Renal cortex interstitium (tissue), 11 donors: ENCODE measurements at regions not wholly inside any gene's neighbourhood (a gene's known extent, or its start where the extent isn't known, plus 50 kb on each side); places are given as distances from the start of the nearest gene placed in this dataset.
"Not testable (repeated sequence)": the region's sequence is repeated elsewhere in the genome, so short reads cannot be mapped to it uniquely, and the experiment has no call there.

ENCODE experiments used
- DNase-seq, 11 donors: peaks; one replicate each; pipeline ENCODE4 v3.0.0-alpha.2; 2013; ENCODE audit warnings: low read depth in 9 of 11, low spot score in 4 of 11; ENCODE audit errors: extremely low read depth in 1 of 11

DNA sequence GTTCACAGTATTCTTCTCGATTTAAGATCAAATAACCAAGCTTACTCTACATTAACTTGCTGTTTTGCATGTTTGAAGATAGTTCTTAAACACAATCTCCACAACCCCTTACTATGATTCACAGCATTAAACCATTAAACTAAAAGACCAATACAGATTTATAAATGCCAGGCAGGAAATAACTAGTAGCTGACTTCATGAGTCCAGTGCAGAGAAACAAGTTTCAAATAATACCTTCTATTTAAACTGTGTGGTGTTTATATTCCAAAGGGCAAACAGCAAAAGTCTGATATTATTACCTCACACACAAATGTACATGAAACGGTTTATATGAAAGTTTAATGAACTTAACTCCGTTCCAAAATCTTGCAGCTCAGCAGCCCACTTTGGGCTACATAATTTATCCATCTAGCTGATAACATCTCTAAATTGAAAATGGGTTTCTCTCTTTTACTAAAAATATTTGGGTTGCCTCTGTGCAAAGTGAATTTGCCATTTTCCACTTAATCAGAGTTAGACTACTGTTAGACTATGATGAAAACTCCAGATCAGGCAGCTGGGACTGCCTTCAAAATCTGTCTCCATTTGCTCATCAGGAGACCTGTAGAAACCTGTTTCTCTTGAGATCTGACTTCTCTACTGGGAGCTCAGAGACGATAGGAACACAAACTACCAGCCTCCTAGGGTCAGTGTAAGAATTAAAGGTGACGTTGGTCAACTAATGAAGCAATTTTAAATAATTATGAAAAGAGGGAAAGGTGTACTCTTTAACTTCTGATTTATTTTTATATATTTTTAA, 287.3 kb downstream of the FZD1 start:
- DNase-seq, result no peak

DNA sequence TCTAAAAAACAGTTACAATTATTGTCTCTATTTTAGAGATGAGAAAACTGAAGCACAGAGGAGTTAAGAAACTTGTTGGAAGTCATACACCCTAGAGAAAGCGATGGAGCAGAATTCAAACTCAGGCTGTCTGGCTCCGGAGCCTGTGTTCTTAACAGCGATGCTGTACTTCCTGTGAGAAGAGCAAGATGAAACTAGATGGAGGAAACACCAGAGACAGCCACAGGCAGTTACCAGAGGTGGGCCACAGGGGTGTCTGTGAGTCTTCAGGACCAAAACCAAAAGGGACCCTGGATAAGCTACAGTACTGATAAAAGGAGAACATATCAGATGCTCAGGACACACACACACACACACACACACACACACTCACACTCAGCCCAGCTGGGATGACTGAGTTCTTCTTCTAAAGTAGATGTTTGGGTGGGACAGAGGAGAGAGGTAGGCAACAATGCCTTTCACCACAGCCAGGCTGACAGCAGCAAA, 289.2 kb downstream of the FZD1 start:
- DNase-seq, result no peak

DNA sequence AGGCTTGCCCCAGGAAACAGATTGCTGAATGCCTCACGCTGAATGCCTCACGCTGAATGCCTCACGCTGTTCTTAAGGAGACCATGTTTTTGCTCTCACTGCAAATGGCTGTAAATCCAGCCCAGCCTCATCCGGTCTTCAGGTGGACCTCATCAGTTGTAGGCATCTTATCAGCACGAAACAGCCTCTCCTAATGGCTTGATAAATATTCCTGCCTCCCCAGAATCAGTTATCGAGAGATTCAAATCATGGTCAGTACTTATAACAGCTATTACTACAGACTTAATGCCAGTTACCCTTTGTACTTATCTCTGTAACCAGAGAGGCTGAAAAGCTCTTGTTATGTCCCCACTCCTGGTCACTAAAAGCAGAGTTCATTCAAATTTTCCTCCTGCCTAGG, 290.6 kb downstream of the FZD1 start:
- no peak for DNase-seq

DNA sequence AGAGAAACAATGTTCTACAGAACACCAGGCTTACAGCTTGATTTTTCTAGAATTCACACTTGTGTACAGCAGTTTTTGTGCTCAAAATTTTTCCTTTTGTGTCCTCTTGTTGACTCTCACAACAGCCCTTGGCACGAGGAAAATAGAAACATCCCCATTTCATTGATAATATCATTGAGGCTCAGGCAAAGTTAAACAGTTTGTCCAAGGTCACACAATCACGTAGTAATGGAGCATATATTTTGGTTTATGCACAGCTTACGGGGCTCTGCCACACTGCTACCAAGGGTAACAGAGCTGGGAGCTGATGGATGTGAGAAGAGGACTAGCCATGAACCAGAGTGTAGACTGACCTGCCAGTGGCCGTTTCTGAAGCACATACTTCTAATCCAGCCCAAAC, 292.0 kb downstream of the FZD1 start:
- DNase-seq, result no peak

DNA sequence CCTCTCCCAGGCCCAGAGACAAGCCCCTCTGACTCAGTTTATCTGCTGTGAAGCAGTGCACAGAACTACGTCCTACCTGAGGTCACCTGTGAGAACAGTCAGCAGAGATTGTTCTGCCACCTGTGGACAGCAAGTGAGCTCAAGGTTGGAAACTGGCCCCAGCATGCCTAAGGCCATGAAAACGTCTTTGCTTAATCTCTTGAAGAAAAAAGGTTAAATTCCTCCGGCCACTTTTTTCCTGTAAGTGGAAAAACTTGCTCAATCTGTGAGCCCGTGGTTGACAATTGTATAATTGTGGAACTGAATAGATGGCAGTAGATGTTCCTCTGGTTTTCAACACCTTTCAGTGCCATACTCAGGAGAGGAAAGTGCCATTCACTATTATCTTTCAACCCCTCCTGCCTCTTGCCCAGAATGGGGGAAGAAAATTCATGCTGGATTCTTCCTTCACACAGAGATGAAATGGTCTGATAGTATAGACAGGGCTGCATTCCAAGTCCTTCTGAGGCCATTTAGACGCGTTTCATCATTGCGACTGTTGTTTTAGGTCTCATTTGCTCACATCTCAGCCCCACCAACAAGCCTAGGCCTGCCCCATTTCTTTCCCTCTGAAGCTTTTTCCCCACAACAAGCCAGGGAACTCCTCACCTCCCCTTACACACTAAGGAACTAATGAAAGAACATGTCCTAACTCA, 292.9 kb downstream of the FZD1 start:
- no peak for DNase-seq

DNA sequence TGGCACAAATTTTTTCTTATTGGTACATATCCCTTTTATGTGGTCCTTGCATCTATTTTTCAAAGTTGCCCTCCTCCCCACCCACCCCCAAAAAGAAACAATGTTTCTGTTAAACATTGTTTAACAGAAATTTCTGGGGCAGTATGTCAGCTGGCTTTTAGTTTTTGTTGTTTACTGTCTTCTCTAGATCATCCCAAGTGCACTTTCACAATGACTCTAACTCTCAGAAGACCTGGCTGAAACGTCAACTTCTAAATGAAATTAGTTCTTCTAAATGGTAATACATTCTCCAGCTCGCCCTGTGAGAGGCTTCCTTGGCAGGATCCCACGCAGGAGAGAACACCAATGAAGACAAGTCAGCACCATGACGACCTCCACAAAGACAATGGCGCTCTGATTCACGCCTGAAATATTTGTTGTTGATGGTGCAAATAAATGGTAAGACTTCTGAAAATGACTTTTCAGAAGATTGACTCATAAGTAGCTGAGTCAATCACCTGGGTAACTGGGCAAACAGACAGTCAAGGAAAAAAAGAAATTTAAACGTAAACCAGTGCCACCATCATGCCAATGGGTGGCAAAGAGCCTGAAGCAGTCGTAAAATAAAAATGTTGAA, 293.7 kb downstream of the FZD1 start:
- no peak for DNase-seq

DNA sequence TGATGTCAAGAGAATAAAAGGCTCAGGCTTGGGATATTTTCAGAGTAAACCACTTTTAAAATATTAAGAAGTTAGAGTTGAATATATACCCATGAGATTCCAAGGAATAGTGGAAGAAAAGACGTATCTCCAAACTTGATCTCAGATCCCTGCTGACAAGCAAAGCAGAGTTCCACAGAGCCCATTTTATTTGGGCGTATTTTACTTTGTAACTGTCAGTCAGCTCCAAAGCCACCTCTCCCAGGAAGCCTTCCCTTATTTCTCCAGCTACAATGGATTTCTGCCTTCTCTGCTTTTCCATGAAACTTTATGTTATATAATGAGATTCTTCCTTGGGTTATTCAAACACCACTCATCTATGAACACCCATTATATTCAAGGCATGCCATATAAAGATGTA, 295.7 kb downstream of the FZD1 start:
- DNase-seq, result no peak

- DNase-seq, result no peak
Measured at GRCh38 chr7:91564101-91564500, 299.9 kb downstream of the FZD1 start.

GRCh38 chr7:91564541-91564940, 300.3 kb downstream of the FZD1 start:
- DNase-seq, result no peak

GRCh38 chr7:91565499-91566401, 301.5 kb downstream of the FZD1 start:
- no peak for DNase-seq

- DNase-seq, result no peak
Measured at GRCh38 chr7:91566402-91566732, 302.1 kb downstream of the FZD1 start.

- no peak for DNase-seq
Measured at GRCh38 chr7:91567081-91568012, 303.1 kb downstream of the FZD1 start.

- DNase-seq, result no peak
Measured at GRCh38 chr7:91568138-91568537, 303.9 kb downstream of the FZD1 start.

GRCh38 chr7:91569728-91570457, 305.7 kb downstream of the FZD1 start:
- DNase-seq, result peak in 6 of 11 donors; percentile 5 to 22 (median 20)

- DNase-seq, result no peak
Measured at GRCh38 chr7:91570560-91570959, 306.3 kb downstream of the FZD1 start.

DNA sequence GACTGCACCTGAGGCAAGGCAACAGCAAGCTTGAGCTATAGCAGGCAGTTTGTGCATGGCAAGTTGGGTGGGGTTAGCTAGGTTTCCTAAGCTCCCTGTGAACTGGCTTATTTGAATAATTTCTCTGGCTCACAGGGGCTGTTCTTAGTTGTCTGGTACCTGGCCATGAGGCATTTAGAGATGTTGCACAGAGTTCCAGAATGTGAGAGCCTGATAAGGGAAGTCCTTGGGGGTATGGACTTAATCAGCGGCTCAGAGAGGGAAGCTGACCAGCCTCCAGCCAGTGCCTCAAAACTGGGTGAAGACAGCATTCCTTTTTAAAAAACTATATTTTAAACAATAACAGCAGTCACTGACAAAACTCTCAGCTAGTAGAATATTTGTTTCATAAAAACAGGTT, 307.4 kb downstream of the FZD1 start:
- DNase-seq, result no peak

- DNase-seq, result no peak
Measured at GRCh38 chr7:91573405-91573804, 307.1 kb downstream of the MTERF1 start.

DNA sequence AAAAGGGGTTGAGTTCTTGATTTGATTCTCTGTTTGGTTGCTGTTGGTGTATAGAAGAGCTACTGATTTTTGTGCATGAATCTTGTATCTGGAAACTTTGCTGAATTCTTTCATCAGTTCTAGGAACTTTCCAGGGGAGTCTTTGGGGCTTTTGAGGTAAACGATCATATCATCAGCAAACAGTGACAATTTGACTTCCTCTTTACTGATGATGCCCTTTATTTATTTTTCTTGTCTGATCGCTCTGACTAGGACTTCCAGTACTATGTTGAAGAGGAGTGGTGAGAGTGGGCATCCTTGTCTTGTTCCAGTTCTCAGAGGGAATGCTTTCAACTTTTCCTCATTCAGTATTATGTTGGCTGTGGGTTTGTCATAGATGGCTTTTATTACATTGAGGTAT, 304.0 kb downstream of the MTERF1 start:
- not testable (repeated sequence) for DNase-seq
